ENCODE measurements at regions not wholly inside any gene's neighbourhood (a gene's known extent, or its start where the extent isn't known, plus 50 kb on each side); places are given as distances from the start of the nearest gene placed in this dataset.
"Not testable (repeated sequence)": the region's sequence is repeated elsewhere in the genome, so short reads cannot be mapped to it uniquely, and the experiment has no call there.

DNA sequence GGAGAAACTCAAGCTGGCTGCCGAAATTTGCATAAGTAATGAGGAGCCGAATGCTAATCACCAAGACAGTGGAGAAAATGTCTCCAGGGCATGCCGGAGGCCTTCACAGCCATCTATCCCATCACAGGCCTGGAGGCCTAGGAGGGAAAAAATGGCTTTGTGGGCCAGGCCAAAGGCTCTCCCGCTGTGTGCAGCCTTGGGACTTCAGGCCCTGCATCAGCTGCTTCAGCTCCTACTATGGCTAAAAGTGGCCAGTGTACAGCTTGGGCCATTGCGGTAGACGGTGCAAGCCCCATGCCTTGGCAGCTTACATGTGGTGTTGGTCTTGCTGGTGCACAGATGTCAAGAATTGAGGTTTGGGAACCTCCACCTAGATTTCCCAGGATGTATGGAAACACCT is 162.6 kb upstream of the FAM47A start:
- H3K4me3 ChIP-seq (replicated peaks; ENCODE audit: low read depth, low read length) = no peak overlapping the region
- TF ChIP-seq, protein P1, sequence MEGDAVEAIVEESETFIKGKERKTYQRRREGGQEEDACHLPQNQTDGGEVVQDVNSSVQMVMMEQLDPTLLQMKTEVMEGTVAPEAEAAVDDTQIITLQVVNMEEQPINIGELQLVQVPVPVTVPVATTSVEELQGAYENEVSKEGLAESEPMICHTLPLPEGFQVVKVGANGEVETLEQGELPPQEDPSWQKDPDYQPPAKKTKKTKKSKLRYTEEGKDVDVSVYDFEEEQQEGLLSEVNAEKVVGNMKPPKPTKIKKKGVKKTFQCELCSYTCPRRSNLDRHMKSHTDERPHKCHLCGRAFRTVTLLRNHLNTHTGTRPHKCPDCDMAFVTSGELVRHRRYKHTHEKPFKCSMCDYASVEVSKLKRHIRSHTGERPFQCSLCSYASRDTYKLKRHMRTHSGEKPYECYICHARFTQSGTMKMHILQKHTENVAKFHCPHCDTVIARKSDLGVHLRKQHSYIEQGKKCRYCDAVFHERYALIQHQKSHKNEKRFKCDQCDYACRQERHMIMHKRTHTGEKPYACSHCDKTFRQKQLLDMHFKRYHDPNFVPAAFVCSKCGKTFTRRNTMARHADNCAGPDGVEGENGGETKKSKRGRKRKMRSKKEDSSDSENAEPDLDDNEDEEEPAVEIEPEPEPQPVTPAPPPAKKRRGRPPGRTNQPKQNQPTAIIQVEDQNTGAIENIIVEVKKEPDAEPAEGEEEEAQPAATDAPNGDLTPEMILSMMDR (IDR thresholded peaks at IDR 0.05; ENCODE audit: low read depth, low read length, missing control alignments) = no peak
- DNase-seq (ENCODE audit: extremely low read depth, low read depth) = no peak

DNA sequence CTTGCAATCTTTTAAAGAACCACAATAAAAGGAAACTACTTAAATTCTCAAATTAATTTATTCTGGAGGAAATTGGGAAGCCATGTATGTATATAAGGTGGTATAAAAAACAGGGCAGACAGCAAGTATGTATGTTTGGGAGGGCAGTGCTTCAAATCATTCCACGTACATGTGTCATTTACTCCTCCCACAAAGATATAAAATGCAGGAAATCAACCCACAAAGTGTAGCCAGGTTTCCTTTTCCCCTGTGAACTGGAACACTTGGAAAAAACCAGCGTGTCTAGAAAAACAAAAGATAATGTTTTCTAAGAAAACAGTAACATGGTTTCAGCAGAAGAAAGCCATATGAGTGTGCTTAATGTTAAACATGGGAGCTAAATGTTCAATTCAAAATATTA is 156.7 kb upstream of the FAM47A start:
- DNase-seq (ENCODE audit: extremely low read depth, low read depth) = no peak

DNA sequence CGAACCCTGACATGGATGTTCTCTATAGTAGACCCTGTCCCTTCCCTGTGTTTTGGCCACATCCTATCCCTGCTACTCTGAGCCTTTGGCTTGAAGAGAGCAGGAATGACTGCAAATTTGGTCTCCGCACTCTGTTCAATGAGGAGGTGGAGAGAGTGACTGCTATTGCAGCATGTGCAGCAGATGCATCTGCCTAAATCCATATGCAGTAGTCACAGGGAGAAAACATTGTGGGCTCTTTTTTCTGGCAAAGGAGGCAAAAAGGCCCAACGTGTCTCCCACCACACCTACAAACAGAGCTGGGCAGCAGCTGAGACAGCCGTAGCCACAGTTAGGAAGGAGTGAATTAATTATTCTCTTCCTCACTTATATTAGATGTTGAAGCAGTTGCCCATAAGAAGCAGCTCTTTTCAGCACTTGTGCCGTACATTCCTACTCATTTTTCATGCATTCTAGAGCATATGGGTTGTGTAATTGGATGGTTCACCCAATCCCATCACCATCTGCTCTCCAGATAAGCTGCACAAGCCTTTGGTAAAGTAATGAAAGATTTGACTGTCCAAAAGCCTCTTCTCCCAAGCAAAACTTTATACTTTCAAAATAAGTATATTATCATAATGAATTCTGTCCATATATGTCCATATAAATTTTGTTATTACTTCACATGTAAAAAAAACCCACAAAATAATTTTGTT is 147.9 kb upstream of the FAM47A start:
- TF ChIP-seq, protein P1 (IDR thresholded peaks at IDR 0.05; ENCODE audit: low read depth, low read length, missing control alignments) = no peak
- no peak for DNase-seq (ENCODE audit: extremely low read depth, low read depth)
- H3K4me3 ChIP-seq (replicated peaks; ENCODE audit: low read depth, low read length) = no peak overlapping the region

More for the DNA sequence above, 156.7 kb upstream of the FAM47A start:
- no peak overlapping the region for H3K4me3 ChIP-seq (replicated peaks; ENCODE audit: low read depth, low read length)
- TF ChIP-seq, protein P1 (IDR thresholded peaks at IDR 0.05; ENCODE audit: low read depth, low read length, missing control alignments) = no peak

GRCh38 chrX:34275699-34276098 is 143.6 kb upstream of the FAM47A start:
- TF ChIP-seq, protein P1 (IDR thresholded peaks at IDR 0.05; ENCODE audit: low read depth, low read length, missing control alignments) = no peak
- DNase-seq (ENCODE audit: extremely low read depth, low read depth) = no peak
- no peak overlapping the region for H3K4me3 ChIP-seq (replicated peaks; ENCODE audit: low read depth, low read length)

- H3K4me3 ChIP-seq (replicated peaks; ENCODE audit: low read depth, low read length) = no peak overlapping the region
- TF ChIP-seq, protein P1 (IDR thresholded peaks at IDR 0.05; ENCODE audit: low read depth, low read length, missing control alignments) = no peak
- DNase-seq (ENCODE audit: extremely low read depth, low read depth) = no peak
Measured at GRCh38 chrX:34270434-34270833, 138.3 kb upstream of the FAM47A start.

- no peak overlapping the region for H3K4me3 ChIP-seq (replicated peaks; ENCODE audit: low read depth, low read length)
- TF ChIP-seq, protein P1 (IDR thresholded peaks at IDR 0.05; ENCODE audit: low read depth, low read length, missing control alignments) = no peak
- DNase-seq (ENCODE audit: extremely low read depth, low read depth) = no peak
Measured at GRCh38 chrX:34238896-34239295, 106.8 kb upstream of the FAM47A start.

DNA sequence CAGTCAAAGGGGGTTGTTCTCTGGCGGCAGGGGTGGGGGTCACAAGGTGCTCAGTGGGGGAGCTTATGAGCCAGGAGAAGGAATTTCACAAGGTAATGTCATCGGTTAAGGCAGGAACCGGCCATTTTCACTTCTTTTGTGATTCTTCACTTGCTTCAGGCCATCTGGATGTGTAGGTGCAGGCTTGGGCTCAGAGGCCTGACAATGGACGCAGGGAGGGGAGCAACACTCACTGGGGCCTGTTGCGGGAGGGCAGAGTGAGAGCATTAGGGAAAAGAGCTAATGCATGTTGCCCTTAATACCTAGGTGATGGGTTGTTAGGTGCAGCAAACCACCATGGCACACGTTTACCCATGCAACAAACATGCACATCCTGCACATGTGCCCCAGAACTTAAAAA is 98.0 kb upstream of the FAM47A start:
- H3K4me3 ChIP-seq (replicated peaks; ENCODE audit: low read depth, low read length); DNase-seq (ENCODE audit: extremely low read depth, low read depth): not testable (repeated sequence)

All from HFF-Myc (cell line).